ENCODE measurements at regions not wholly inside any gene's neighbourhood (a gene's known extent, or its start where the extent isn't known, plus 50 kb on each side); places are given as distances from the start of the nearest gene placed in this dataset.

GRCh38 chr10:108615576-108616320, 1307.6 kb downstream of the XPNPEP1 start (continued):
- TF ChIP-seq CTBP2 (IDR thresholded peaks at IDR 0.05; ENCODE audit: borderline replicate concordance, insufficient read depth, insufficient read length, low read length), result no peak
- no peak for TF ChIP-seq TCF12 (IDR thresholded peaks at IDR 0.05; ENCODE audit: low read depth, low read length)
- TF ChIP-seq BCL11A (IDR thresholded peaks at IDR 0.05; ENCODE audit: low read depth in 2 of 2, low read length in 2 of 2), result no peak
- no peak for TF ChIP-seq TBP (IDR thresholded peaks at IDR 0.05; ENCODE audit: low read depth, low read length)
